Activated CD8-positive, alpha-beta memory T cell treated with anti-CD3 and anti-CD28 coated beads, Interleukin-2, amount 50 U/mL, for 24 hours (primary cell): ENCODE measurements at regions not wholly inside any gene's neighbourhood (a gene's known extent, or its start where the extent isn't known, plus 50 kb on each side); places are given as distances from the start of the nearest gene placed in this dataset.
"Not testable (repeated sequence)": the region's sequence is repeated elsewhere in the genome, so short reads cannot be mapped to it uniquely, and the experiment has no call there.

Source experiments
- DNase-seq: peaks from one replicate; pipeline ENCODE4 v3.0.0-alpha.2; 2020; ENCODE audit errors: extremely low read depth

DNA sequence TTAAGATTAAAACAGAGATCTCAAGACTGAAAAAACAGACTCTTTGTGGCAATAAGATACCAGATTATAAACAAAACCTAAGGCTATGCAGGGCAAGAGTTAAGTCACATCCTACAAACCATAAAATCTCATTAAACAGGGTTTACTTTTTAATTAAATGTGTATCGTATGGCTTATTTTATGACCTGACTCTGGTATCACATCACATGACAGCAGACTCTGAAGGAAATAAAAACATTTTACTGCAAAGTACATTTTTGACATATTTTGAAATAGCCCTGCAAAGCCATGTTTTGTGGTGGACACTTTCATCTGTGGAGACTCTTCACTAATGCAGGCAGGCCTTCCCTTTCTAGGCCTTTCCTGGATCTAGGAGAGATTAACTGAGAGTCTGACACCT is 327.6 kb upstream of the CLEC14A start:
- DNase-seq, result no peak

DNA sequence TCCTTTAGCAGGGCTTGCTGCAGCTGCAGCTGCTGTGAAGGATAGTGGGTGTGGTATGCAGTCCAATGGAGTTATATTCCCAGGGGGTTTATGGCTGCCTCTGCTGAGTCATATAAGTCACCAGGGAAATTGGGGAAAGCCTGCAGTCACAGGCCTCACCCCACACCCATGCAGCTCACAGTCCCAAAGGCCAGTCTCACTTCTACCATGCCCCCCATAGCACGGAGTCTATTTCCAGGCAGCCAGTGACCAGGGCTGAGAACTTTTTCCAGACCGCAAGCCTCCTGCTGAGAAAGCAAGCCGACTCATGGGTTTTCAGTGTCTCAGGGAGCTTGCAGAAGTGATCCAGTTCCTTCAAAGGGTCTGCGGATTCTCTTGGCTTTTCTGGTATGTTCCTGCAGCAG is 322.4 kb upstream of the CLEC14A start:
- no peak for DNase-seq

DNA sequence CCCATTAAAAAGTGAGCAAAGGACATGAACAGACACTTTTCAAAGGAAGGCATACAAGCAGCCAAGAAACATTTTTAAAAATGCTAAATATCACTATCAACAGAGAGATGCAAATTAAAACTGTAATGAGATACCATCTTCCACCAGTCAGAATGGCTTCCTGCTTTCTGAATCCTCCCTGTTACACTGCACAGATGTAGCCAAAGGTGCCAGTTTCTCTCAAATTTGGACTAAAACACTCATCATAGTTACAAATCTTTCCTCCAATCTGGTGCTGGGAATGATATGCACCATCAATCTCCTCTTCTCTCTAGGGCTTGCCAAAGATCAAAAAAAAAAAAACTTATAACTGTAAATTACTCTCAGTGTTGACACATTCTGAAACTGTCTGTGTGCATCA is 311.8 kb upstream of the CLEC14A start:
- no peak for DNase-seq

DNA sequence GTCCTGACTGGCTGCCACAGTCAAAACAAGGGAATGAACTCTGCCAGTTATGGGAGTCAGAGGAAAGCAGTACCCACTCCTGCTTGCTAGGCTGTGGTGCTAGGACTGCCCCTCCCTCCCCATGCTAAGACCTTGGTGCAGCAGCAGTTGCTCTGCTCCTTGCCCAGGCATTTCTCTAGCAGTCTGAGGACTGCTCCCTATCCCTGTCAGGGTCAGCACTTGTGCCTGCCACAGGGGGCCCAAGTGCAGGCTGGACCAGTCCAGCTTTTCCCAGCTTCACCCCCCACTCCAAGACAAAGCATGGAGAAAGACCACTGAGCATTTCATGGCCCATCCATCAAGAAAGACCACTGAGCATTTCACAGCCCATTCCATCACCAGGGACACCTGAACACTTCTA is 305.8 kb upstream of the CLEC14A start:
- DNase-seq, result no peak

DNA sequence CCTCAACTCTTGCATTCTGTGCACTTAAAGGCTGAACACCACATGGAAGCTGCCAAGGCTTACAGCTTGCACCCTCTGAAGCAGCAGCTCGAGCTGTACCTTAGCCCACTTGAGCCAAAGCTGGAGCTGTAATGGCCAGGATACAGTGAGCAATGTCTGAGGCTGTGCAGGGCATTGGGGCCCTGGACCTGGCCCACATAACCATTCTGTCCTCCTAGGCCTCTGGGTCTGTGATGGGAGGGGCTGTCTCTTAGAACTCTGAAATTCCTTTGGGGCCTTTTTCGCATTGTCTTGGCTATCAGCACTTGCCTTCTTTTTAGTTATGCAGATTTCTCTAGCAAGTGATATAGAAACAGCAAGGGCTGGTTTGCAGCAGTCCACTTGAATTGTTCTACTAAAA is 303.8 kb upstream of the CLEC14A start:
- no peak for DNase-seq

DNA sequence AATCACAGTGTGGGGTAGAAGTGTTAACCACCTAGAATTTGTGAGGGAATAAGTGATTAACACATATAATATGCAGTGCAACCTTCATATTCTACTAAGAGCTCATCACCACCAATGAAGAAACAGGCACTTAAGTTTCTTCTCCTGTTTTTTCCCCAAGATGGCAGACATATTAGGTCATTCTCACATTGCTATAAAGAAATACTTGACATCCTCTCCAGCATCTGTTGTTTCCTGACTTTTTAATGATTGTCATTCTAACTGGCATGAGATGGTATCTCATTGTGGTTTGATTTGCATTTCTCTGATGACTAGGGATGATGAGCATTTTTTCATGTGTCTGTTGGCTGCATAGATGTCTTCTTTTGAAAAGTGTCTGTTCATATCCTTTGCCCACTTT is 301.5 kb upstream of the CLEC14A start:
- DNase-seq, result not testable (repeated sequence)

DNA sequence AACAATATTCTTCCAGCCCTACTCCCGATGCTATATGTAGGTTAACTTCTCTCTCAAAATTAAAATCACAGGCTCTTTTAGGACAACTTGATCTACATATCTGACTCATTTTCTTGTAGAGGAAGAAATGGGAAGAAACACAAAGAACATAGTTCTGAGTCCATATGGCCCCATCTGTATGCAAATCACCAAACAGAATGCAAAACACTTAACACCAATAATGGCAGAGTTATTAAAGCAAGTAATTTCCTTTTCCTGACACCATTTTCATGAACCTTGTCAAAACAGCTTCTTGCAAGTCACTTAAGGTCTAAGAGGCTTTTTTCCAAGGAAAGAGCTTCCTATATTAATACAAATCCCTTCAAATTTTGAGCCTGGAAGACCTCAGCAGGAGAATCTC is 300.4 kb upstream of the CLEC14A start:
- DNase-seq, result no peak

DNA sequence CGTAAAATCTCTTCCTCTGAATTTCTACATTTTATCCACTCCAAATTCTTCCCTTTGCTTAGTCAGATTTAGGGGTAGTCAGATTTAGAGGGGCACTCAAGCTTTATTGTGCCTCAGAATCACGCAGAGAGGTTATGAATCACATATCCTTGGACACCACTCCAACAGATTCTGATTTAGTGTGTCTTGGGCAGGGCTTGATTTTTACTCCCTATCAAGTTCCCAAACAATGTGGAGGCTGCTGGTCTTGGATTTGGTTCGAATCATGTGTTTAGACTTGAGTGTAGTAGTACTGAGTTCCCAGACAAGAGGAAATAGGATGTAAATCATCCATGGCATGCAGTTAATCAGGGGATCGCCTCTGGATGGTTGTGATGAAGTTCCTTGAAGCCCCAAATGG is 298.1 kb upstream of the CLEC14A start:
- DNase-seq, result no peak

DNA sequence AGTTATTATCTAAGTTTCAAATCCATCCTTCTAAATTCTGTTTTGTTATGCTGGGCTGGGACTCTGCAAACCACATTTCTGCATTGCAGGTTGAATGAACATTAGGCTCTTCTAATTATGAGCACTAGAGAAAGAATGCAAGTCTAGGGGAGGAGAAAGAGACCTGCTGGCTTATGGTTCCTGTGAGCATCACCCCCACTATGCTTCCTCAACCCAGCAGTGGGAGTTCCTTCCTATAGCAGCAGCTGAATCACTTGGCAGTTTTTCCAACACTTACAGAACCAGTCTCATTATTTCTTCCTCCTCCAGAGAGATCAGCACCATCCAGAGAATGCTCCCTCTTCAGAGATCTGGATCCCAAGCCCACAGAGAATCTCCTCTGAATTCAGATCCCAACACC is 297.7 kb upstream of the CLEC14A start:
- DNase-seq, result no peak

DNA sequence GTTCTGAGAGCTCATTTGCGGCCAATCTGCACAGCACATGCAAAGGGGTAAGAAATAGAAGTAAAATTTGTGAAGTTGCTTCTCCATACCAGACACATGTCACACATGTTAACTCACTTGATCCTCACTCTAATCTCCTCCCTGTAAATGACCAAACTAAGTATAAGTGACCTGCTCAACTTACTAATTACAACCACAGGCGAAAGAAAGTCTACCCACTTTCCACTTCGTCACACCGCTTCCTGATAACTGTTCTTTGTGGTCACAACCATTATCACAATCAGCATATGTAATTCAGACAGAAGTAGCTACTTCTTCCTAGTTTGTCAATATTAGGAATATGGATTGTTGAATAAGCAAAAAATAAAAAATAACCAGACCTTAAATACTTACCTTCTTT is 293.7 kb upstream of the CLEC14A start:
- DNase-seq, result no peak

DNA sequence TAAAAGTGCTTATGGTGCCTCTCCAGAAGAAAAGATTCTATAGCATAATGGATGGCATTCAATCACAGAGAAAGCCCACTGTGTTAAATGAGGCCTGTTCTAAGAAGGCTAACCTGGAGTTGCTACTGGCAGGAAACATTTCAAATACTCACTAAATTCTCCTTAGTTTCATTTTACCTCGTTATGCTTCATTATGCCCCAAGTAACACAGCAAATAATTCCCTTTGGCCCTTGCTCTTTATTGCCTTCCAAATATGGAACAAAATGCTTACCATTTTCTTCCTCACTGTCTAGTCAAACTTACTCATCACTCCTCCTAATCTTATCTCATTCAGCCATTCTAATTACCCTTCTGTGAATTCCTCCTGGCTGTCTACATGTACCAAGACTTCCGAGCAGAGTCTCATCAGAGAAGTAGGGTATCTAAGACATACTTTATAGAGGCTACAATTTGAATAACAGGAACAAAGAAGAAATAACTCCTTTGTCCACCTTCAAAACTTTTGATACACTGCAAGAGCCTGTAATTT is 292.1 kb upstream of the CLEC14A start:
- DNase-seq, result no peak

DNA sequence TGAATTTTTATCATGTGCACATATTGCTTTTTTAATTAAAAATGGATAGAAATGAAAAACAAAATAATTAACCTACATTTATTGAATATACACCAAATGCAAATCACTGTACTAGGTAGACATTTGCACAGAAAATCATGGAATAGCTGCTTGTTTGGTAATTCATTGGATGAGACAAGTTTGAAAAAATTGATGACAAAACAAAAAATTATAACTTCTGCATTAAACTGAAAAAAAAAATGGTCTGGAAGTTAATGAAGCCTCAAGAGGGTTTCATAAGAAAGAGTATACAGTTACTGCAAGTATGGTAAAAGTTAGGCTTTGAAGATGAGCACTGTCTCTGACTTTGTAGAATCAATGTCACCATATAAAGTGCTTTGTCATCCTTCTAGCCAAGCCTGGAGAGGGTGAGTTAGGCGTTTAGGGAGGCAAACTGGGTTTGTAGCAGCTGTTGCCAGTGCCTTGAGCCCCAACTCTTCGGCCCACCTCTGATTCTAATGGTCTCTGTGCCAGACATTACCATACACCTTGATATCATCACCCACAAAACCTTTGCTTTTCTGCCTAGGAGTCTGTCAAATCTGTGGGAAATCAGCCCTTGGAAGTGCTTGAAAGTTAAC is 291.1 kb upstream of the CLEC14A start:
- no peak for DNase-seq

DNA sequence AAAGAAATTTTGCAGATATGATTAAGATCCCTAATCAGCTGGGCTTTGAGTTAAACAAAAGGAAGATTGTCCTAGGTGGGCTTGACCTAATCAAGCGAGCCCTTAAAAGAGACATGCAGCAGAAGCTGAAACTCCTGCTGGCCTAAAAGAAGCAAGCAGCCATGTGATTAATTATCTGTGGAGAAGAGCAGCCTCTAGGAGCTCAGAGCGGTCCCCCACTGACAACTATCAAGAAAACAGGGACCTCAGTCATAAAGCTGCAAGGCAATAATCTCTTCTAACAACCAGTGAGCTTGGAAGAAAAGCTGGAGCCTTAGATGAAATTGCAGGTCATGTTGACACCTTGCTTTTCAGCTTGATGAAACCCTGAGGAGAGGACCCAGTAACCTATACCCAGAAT is 288.9 kb upstream of the CLEC14A start:
- no peak for DNase-seq

DNA sequence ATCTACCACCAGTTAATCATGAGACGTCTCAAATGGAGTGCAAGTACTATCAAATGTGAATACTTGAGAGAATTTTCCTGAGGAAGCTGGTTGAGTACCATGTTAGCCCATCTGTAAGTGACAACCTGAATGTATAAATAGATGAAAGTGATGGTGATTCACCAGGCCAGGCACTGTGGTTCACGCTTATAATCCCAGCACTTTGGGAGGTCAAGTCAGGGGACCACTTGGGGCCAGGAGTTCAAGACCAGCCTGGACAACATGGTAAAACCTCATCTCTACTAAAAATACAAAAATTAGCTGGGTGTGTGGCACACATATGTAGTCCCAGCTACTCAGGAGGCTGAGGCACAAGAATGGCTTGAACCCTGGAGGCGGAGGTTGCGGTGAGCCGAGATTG is 288.0 kb upstream of the CLEC14A start:
- DNase-seq, result not testable (repeated sequence)

DNA sequence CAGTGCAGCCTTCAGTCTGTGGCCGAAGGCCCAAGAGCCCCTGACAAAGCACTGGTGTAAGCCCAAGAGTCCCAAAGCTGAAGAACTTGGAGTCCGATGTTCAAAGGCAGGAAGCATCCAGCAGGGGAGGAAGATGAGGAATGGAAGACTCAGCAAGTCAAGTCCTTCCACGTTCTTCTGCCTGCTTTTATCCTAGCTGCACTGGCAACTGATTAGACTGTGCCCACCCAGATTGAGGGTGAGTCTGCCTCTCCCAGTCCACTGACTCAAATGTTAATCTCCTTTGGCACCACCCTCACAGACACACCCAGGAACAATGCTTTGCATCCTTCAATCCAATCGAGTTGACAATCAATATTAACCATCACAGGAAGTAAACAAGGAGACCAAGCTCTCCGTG is 282.2 kb upstream of the CLEC14A start:
- DNase-seq, result not testable (repeated sequence)

DNA sequence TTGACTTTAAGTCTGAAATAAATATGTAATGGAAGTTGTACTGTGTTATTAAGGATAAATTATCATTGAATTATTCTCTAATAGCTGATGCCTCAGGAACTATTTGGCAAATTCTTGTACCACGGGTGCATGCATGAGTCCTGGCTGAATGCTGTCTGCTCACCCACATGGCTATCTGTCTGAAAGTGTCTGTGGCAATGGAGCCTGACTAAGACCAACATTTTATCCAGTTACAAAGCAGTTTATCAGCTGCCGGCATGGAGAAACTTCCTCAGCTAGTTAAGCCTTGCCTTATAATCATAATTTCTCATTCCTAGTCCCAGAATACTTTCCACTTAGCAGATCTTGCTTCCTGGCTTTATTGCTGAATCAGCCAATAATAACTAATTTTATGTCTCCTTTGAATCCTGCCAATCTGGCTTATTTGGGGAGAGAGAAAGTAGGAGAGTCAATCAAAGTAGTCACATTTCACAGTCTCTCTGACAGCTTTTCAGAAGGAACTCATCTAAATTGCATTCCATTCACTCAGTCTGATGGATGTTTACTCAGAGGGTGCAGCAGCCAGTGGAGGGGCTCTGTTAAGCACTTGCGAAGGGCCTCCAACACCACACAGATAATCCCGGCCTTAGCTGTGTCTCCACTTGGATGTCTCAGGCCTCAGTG is 280.6 kb upstream of the CLEC14A start:
- DNase-seq, result no peak

DNA sequence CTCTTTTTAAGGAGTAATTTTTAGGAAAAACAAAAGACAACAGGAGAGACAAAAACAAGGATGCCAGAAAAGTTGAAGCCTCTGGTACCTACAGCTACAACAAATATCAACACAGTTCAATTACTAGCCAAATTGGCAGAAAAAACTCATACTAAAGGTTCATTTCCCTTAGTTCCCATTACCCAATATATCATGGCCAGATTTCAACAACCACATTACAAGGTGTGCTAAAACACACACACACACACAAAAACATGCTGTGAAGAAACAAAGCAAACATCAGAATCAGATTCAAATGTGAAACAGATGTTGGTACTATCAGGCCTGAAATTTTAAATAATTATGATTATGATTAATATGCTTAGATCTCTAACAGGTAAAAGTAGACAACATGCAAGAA is 272.7 kb upstream of the CLEC14A start:
- no peak for DNase-seq

DNA sequence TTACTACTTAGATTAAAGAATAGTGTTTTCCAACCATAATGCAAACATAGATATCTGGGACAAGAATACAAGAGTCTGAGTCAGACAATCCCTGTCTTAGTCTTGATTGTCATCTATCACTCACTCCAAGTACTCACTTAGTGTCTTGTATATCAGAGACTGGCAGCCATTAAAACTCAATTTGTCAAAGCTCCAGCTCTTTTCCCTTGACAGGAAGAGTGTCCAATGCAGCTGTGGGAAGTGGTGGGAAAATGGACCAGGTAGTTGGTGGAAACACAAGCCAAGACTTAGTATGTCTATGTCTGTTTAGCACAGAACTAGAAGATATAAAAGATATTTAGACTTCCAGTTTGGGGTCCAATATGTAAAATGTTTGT is 271.6 kb upstream of the CLEC14A start:
- DNase-seq, result no peak

DNA sequence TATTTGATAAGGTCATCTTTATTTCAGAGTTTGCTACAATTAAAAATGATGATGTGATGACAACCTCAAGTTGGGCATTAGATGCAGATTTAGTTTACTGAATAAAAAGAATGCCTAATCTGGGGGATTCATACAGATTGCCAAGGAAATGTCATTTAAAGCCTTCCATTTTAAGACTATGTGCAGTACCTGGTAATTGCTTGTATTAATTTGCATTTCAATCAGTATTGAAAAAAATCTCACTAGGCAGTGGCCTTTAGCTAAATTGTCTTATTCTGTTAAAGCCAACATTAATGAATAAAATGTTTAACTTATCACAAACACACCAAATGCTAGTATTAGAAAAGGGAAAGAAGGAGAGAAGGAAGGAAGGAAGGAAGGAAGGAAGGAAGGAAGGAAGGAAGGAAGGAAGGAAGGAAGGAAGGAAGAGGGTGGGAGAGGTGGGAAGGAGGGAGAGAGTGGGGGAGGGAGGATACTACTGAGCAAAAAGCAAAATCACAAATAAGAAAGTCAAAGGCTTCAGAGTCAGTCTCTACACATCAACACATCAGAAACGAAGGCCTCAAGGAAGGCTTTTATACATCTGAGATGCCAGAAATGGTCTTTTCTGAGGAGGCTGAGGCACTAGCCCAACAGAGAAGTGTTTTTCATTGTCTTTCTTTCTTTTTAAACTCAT is 271.1 kb upstream of the CLEC14A start:
- no peak for DNase-seq

DNA sequence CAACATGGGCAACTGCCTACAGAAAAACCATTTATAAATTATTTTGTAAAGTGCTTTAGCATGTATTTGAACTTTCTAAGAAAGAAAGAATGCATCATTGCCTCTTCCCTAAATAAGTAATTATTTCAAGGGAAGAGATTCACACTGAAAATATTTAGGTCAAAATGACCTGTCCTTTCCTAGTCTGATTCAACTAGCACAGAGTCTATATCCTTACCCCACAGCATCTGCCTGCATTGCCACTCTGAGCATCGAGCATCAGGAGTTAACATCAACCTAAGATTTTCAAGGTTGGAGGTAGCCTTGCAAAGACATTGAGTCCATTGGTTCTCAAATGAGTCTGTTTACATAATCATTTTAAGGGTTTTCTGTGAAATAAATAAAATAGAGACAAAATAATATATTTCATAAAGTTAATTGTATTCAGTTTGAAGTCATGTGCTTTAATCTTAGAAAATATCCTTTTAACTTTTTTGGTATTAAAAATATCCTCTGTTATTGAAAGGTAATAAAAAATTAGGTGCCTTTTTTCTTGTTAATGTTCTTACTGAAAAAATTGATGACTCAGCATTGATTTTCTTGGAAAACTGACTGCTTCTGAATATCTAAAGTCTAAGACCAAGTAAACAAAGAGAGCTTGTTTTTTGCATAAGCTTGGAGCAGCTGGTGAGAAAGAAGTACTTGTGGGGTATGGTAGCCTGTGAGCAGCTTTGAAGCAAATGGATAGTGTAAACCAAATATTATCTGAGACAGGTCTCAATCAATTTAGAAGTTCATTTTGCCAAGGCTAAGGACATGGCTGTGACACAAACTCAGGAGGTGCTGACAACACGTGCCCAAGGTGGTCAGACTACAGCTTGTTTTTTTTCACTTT is 269.0 kb upstream of the CLEC14A start:
- no peak for DNase-seq

DNA sequence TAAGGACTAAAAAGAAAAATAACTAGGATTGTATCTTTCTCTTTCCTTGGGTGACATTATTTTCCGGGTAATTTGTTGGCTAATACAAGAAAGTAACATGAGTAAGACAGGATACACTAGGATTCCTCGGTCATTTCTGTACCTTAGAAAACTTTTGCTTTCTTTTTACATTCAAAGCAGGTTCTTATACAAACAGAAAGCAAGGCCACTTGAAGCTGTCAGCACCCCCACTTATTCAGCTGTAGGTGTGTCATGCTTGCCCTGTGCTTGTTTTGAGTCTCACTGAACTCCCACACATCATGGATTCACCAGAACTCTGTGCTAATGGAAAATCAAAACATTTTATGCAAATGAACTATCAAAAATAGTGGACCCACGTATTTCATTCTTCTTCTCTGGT is 266.8 kb upstream of the CLEC14A start:
- DNase-seq, result no peak

DNA sequence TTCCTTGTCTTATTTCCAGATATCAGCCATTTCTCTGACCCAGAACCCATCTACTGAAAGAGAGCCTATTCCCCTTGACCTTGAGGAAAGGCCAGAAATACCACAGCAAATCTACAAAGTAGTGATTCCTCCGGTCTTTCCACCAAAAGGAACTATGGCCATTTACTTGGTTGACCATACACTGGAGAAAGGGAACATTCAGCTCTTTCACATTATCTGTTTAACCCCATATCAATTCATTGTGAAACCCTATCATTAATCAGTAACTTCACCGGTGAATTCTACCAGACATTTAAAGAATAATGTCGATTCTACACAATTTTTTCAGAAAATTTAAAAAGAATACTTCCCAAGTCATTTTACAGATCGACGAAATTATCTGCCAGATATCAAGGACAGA is 265.7 kb upstream of the CLEC14A start:
- no peak for DNase-seq
